ENCODE measurements at regions not wholly inside any gene's neighbourhood (a gene's known extent, or its start where the extent isn't known, plus 50 kb on each side); places are given as distances from the start of the nearest gene placed in this dataset.

- Histone ChIP-seq H3K9me3 (no peaks in the 10 kb centered on the region), H3K4me3 (no peak overlapping the region), H3K27me3 (no peaks in the 10 kb centered on the region), H3K36me3 (no peaks in the 10 kb centered on the region), H3K4me1 (no peaks in the 10 kb centered on the region), H3K27ac (no peak overlapping the region)
- no peak for DNase-seq
- intact Hi-C loops (cut with DNase I): no loop called here
- no peak for ATAC-seq
- WGBS, 4 donors: 72 to 85% (median 80%) methylated on average over 3 of the region's 3 CpGs
- TF ChIP-seq CTCF (IDR thresholded peaks at IDR 0.05): no peak
- TF ChIP-seq POLR2A (IDR thresholded peaks at IDR 0.05): no peak
Measured at GRCh38 chr2:104444889-104445288, 409.0 kb upstream of the POU3F3 start.

GRCh38 chr2:104447831-104448434, 406.0 kb upstream of the POU3F3 start:
- ATAC-seq (no peak), DNase-seq (no peak)
- Histone ChIP-seq H3K9me3 (no peaks in the 10 kb centered on the region), H3K4me3 (peak overlapping the region in 6 of 12 donors; percentile 0 to 34 (median 20)), H3K4me1 (no peaks in the 10 kb centered on the region), H3K27ac (no peak overlapping the region), H3K27me3 (no peaks in the 10 kb centered on the region), H3K36me3 (no peaks in the 10 kb centered on the region)
- TF ChIP-seq CTCF (IDR thresholded peaks at IDR 0.05) (peak in 1 of 12 donors; percentile 12), POLR2A (IDR thresholded peaks at IDR 0.05) (no peak)
- intact Hi-C loops (cut with DNase I): no loop called here
- 76 to 80% (median 78%) methylated on average over 2 of the region's 2 CpGs for WGBS, 4 donors

- Histone ChIP-seq H3K27me3 (no peaks in the 10 kb centered on the region), H3K36me3 (no peaks in the 10 kb centered on the region), H3K9me3 (no peaks in the 10 kb centered on the region), H3K27ac (no peak overlapping the region), H3K4me3 (peak overlapping the region in 3 of 12 donors; percentile 0 to 34 (median 24)), H3K4me1 (no peaks in the 10 kb centered on the region)
- ATAC-seq: no peak
- 41 to 43% (median 42%) methylated on average over 5 of the region's 5 CpGs for WGBS, 4 donors
- no peak for DNase-seq
- intact Hi-C loops (cut with DNase I): no loop called here
- no peak for TF ChIP-seq POLR2A (IDR thresholded peaks at IDR 0.05)
- TF ChIP-seq CTCF (IDR thresholded peaks at IDR 0.05): no peak
Measured at GRCh38 chr2:104448661-104449440, 405.1 kb upstream of the POU3F3 start.

GRCh38 chr2:104452558-104452957, 401.4 kb upstream of the POU3F3 start:
- no peak for ATAC-seq
- TF ChIP-seq CTCF (IDR thresholded peaks at IDR 0.05): no peak
- no peak for TF ChIP-seq POLR2A (IDR thresholded peaks at IDR 0.05)
- H3K4me3 ChIP-seq: no peak overlapping the region
- no peaks in the 10 kb centered on the region for H3K27me3 ChIP-seq
- DNase-seq: no peak
- H3K36me3 ChIP-seq: no peaks in the 10 kb centered on the region
- 52 to 60% (median 56%) methylated on average over 2 of the region's 2 CpGs for WGBS, 4 donors
- intact Hi-C loops (cut with DNase I): no loop called here
- H3K9me3 ChIP-seq: peaks cover 0 to 7% (median 0%) of the 10 kb centered on the region in 12 donors
- H3K27ac ChIP-seq: no peak overlapping the region
- H3K4me1 ChIP-seq: no peaks in the 10 kb centered on the region
